IgD-negative memory B cell (primary cell): ENCODE measurements at regions not wholly inside any gene's neighbourhood (a gene's known extent, or its start where the extent isn't known, plus 50 kb on each side); places are given as distances from the start of the nearest gene placed in this dataset.

Experiments used
- H3K27ac Mint-ChIP-seq, 3 donors: one replicate each; pipeline ENCODE4 v1.8.0; 2020 to 2022; ENCODE audit warnings: mild to moderate bottlenecking in 3 of 3, mixed read lengths in 3 of 3, moderate library complexity in 1 of 3
- H3K27me3 Mint-ChIP-seq: one replicate; pipeline ENCODE4 v1.8.0; 2021; ENCODE audit warnings: mixed read lengths
- H3K36me3 Mint-ChIP-seq: one replicate; pipeline ENCODE4 v1.8.0; 2020; ENCODE audit warnings: mild to moderate bottlenecking, mixed read lengths
- H3K4me1 Mint-ChIP-seq, 3 donors: one replicate each; pipeline ENCODE4 v1.8.0; 2020 to 2022; ENCODE audit warnings: mixed read lengths in 3 of 3, mild to moderate bottlenecking in 1 of 3
- H3K4me3 Mint-ChIP-seq, 4 donors: one replicate each; pipeline ENCODE4 v1.8.0; 2020 to 2022; ENCODE audit warnings: mild to moderate bottlenecking in 4 of 4, mixed read lengths in 4 of 4, moderate library complexity in 3 of 4
- H3K9me3 Mint-ChIP-seq, 3 donors: one replicate each; pipeline ENCODE4 v1.8.0; 2020 to 2021; ENCODE audit warnings: mixed read lengths in 3 of 3, mild to moderate bottlenecking in 1 of 3

DNA sequence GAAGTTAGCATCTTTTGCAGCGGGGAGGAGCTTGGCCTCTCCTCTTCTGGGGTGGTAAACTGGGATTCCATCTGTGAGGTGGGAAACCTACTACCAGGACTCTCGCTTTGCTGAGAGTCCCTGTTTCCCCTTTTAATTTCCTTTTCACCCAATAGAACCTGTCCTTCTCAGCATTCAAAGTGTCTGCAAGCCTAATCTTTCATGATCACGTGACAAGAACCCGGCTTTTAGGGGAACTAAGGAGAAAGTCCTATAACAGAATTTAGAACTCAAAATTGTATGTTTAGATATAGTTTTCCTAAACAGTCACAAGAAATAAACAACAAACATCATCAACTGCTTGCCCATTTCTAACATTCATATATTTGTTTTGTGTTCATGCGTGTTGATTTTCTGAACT, 103.6 kb upstream of the CDH19 start:
- Mint-ChIP-seq H3K27ac (no peak overlapping the region), H3K4me1 (no peaks in the 10 kb centered on the region), H3K4me3 (no peak overlapping the region), H3K36me3 (no peaks in the 10 kb centered on the region), H3K27me3 (no peaks in the 10 kb centered on the region), H3K9me3 (peaks cover 2 to 9% (median 2%) of the 10 kb centered on the region in 3 donors)

- Mint-ChIP-seq H3K36me3 (no peaks in the 10 kb centered on the region), H3K4me3 (no peak overlapping the region), H3K4me1 (no peaks in the 10 kb centered on the region), H3K27ac (no peak overlapping the region), H3K9me3 (no peaks in the 10 kb centered on the region), H3K27me3 (no peaks in the 10 kb centered on the region)
Observed at GRCh38 chr18:66695281-66695680, 91.4 kb upstream of the CDH19 start.

GRCh38 chr18:66694852-66695251, 91.0 kb upstream of the CDH19 start:
- no peaks in the 10 kb centered on the region for H3K27me3 Mint-ChIP-seq
- H3K36me3 Mint-ChIP-seq, result no peaks in the 10 kb centered on the region
- no peak overlapping the region for H3K4me3 Mint-ChIP-seq
- no peaks in the 10 kb centered on the region for H3K9me3 Mint-ChIP-seq
- H3K27ac Mint-ChIP-seq, result no peak overlapping the region
- no peaks in the 10 kb centered on the region for H3K4me1 Mint-ChIP-seq

DNA sequence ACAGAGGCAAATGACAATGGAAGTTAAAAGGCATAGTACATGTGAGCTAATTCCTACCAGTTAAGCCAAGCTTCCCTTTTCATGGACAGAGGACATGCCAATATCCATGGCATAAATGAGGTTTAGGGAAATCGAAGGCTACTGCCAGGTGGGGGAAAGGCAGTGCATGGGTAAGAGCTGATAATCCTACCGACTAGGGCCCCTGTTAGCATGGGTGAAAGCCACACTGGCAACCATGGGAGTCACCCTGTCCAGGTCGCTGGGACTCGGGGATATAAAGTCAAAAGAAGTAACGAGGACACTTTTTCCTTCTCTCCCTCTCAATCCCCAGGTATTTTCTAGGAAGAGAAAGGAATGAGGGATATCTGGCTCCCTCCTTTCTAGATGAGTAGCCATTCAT, 83.7 kb upstream of the CDH19 start:
- Mint-ChIP-seq H3K4me3 (no peak overlapping the region), H3K27ac (no peak overlapping the region), H3K27me3 (no peaks in the 10 kb centered on the region), H3K4me1 (no peaks in the 10 kb centered on the region), H3K9me3 (peaks cover 0 to 4% (median 0%) of the 10 kb centered on the region in 3 donors), H3K36me3 (no peaks in the 10 kb centered on the region)

DNA sequence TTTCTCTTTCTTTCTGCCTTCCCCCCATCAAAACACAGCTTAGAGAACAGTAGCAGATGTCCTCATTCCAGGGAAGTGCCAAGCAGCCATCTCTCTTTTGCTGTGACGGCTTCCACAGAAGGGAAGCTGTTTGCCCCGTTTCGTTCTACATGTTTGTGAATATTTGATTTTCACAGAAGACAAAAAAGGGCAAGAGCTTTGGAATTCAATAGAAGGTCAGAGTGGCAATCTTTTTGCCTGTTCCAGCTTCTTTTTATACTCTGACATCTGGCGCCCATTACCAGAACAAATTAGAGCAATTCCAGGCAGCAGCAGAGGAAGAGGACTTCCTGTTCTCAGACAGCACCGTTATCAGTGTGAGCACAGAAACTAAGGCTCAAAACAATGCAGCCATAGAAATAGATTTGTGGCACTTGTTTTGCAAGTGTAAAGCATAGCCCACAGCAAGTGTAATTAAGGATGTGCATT, 79.0 kb upstream of the CDH19 start:
- H3K27me3 Mint-ChIP-seq, result no peaks in the 10 kb centered on the region
- no peaks in the 10 kb centered on the region for H3K4me1 Mint-ChIP-seq
- H3K4me3 Mint-ChIP-seq, result no peak overlapping the region
- H3K36me3 Mint-ChIP-seq, result peaks cover under 1% of the 10 kb centered on the region
- H3K27ac Mint-ChIP-seq, result no peak overlapping the region
- H3K9me3 Mint-ChIP-seq, result peaks cover 0 to 7% (median 0%) of the 10 kb centered on the region in 3 donors

- Mint-ChIP-seq H3K27ac (no peak overlapping the region), H3K9me3 (peaks cover 0 to 7% (median 0%) of the 10 kb centered on the region in 3 donors), H3K4me3 (no peak overlapping the region), H3K27me3 (no peaks in the 10 kb centered on the region), H3K4me1 (peaks cover 0 to 2% (median 0%) of the 10 kb centered on the region in 3 donors), H3K36me3 (peaks cover 4% of the 10 kb centered on the region)
Observed at GRCh38 chr18:66676699-66677098, 72.8 kb upstream of the CDH19 start.

- peaks cover 0 to 4% (median 0%) of the 10 kb centered on the region in 3 donors for H3K4me1 Mint-ChIP-seq
- peaks cover 0 to 3% (median 0%) of the 10 kb centered on the region in 3 donors for H3K9me3 Mint-ChIP-seq
- H3K4me3 Mint-ChIP-seq, result no peak overlapping the region
- no peak overlapping the region for H3K27ac Mint-ChIP-seq
- no peaks in the 10 kb centered on the region for H3K27me3 Mint-ChIP-seq
- H3K36me3 Mint-ChIP-seq, result peaks cover 4% of the 10 kb centered on the region
Observed at GRCh38 chr18:66674286-66674685, 70.4 kb upstream of the CDH19 start.

DNA sequence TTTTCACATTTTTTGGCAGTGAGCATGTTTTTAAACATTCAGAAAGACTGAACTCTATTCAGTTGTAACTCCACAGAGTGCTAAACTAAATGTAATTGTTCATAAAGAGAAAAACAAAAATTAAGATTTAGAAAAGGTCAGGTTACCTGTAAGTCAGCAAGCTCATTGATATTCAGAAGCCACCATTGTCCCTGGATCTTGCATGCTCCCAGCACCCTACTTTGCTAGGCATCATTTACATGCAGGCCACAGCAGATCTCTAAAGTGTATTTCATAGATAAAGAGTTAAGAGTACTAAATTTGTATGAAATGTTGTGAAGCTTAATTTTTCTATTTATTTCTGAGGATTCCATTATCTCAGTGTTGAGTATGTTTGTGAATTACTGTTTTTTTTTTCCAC, 64.8 kb upstream of the CDH19 start:
- Mint-ChIP-seq H3K9me3 (no peaks in the 10 kb centered on the region), H3K36me3 (no peaks in the 10 kb centered on the region), H3K4me3 (no peak overlapping the region), H3K27ac (no peak overlapping the region), H3K27me3 (no peaks in the 10 kb centered on the region), H3K4me1 (peaks cover 0 to 3% (median 0%) of the 10 kb centered on the region in 3 donors)

DNA sequence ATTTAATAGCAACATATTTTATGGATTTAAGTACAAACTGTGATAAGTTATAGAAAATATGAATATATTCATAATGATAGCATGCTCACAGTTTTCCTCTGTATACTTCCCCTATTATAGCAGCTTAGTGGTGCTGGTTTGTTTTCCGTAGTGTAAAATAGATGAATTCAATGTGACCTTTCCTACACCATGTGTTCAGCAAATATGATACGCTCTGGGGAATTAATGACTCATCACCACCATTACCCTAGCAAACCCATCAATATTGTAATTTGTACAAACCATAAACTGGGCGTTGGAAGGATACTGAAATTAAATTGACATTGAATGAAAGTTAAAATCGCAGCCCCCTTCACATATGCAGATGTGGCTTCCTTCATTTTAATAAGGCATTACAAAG, 58.7 kb upstream of the CDH19 start:
- Mint-ChIP-seq H3K36me3 (no peaks in the 10 kb centered on the region), H3K27me3 (no peaks in the 10 kb centered on the region), H3K4me3 (no peak overlapping the region), H3K27ac (no peak overlapping the region), H3K9me3 (peaks cover 1 to 9% (median 2%) of the 10 kb centered on the region in 3 donors), H3K4me1 (peaks cover 0 to 2% (median 0%) of the 10 kb centered on the region in 3 donors)

- no peak overlapping the region for H3K4me3 Mint-ChIP-seq
- H3K27ac Mint-ChIP-seq, result no peak overlapping the region
- H3K9me3 Mint-ChIP-seq, result peaks cover 0 to 4% (median 1%) of the 10 kb centered on the region in 3 donors
- H3K27me3 Mint-ChIP-seq, result no peaks in the 10 kb centered on the region
- H3K4me1 Mint-ChIP-seq, result no peaks in the 10 kb centered on the region
- no peaks in the 10 kb centered on the region for H3K36me3 Mint-ChIP-seq
Observed at GRCh38 chr18:66655407-66655806, 51.5 kb upstream of the CDH19 start.
